GM10248 (cell line): ENCODE measurements at regions not wholly inside any gene's neighbourhood (a gene's known extent, or its start where the extent isn't known, plus 50 kb on each side); places are given as distances from the start of the nearest gene placed in this dataset.

ENCODE experiments used
- CTCF ChIA-PET: fragments of 300-600 bp; sonication (Branson Sonifier 250); formaldehyde crosslinking; extraction: SDS; loops from one replicate; lab custom pipeline; 2021; ENCODE audit warnings: antibody characterized with exemption; lab: Yijun Ruan, JAX
- POLR2A ChIA-PET: fragments of 350-650 bp; sonication (Branson Sonifier 250); formaldehyde crosslinking; extraction: SDS; loops from one replicate; lab custom pipeline; 2020; ENCODE audit warnings: antibody characterized with exemption; lab: Yijun Ruan, JAX
- DNase-seq: peaks from one replicate; pipeline ENCODE4 v3.0.0; 2012; ENCODE audit errors: extremely low spot score
- TF ChIP-seq, protein P1 (sequence below): IDR thresholded peaks from 2 replicates; pipeline ENCODE4 v1.5.1; 2012; ENCODE audit warnings: mild to moderate bottlenecking, low read depth; ENCODE audit errors: extremely low read depth, missing control alignments, control extremely low read depth

DNA sequence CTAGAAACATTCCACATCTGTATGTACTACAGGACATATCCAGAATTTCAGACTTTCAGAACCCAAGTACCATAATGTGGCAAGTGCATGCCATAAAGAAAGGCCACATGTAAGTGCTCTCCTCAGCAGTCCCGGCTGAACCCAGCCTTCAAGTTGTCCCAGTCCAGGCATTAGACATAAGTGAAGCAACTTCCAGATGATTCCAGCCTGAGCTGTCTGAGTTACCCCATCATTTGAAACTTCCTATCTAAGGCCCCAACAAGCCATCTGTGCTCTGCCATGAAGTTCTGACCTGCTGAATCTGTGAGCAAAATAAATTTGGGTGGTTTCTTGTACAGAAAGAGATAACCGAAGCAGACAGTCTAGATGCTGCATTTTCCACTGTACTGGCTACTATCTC lies 218.8 kb downstream of the IPMK start:
- DNase-seq = no peak
- ChIA-PET CTCF (no interaction called here), POLR2A (no interaction called here)
- TF ChIP-seq, protein P1, sequence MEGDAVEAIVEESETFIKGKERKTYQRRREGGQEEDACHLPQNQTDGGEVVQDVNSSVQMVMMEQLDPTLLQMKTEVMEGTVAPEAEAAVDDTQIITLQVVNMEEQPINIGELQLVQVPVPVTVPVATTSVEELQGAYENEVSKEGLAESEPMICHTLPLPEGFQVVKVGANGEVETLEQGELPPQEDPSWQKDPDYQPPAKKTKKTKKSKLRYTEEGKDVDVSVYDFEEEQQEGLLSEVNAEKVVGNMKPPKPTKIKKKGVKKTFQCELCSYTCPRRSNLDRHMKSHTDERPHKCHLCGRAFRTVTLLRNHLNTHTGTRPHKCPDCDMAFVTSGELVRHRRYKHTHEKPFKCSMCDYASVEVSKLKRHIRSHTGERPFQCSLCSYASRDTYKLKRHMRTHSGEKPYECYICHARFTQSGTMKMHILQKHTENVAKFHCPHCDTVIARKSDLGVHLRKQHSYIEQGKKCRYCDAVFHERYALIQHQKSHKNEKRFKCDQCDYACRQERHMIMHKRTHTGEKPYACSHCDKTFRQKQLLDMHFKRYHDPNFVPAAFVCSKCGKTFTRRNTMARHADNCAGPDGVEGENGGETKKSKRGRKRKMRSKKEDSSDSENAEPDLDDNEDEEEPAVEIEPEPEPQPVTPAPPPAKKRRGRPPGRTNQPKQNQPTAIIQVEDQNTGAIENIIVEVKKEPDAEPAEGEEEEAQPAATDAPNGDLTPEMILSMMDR = no peak

DNA sequence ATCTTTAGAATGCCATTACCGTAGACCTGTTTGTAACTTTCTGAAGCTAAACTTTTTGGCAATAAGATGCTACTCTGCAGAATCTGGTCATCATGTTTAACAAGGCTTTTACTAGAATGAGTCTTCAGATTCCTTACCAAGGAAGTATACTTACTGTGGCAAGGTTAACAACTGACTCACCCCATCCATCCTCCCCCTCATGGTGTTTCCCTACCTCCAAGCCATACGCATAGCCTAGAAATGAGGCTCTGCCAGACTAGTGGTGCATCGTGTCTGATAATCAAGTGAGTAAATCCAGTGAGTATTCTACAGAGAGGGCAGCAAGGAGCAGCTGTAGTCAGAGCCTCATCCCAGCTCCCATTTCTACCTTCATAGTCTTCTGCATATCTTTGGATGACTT lies 223.6 kb downstream of the IPMK start:
- ChIA-PET CTCF (interaction anchor here (0.8 kb wide), 1 partner anchor 624 kb away, joined by 3 read pairs; no protein-coding TSS in a partner anchor), POLR2A (no interaction called here)
- TF ChIP-seq, protein P1 = no peak
- no peak for DNase-seq

DNA sequence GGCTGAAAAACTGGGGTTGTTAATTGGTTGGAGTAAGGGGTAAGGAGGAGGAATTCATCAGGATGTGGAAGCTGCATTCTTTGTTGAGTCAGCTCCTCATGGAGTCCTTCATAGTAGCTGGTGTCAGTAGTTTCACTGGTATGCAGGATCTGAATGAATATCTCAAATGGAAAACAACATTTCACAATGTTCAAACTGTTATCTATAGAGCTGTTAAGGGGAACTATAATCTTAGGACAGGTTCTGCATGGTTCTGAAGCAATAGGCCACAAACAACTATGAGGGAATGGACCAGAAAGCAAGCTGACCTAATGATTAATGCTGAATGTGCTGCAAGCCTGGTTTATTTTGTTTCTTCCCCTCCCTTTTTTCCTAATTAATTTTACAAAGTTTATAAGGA lies 225.8 kb downstream of the IPMK start:
- TF ChIP-seq, protein P1 = no peak
- ChIA-PET CTCF (interaction anchor here (0.9 kb wide), 1 partner anchor 489 kb away, joined by 3 read pairs; no protein-coding TSS in a partner anchor), POLR2A (no interaction called here)
- no peak for DNase-seq

DNA sequence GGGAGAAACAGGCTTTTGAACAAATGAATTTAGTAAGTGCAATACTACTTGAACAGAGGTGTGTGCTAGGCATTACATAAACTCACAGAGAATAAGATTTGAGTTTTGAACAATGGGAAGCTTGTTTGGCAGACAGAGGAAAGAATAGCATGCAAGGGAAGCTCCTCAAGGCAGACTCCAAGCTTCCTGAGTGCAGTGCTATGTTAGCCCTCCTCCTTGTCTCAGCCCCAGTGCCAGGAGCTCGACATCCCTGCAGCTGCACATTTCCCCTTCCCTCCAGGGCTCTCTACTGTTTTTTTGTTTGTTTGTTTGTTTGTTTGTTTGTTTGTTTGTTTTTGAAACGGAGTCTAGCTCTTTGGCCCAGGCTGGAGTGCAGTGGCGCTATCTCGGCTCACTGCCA lies 237.5 kb downstream of the IPMK start:
- DNase-seq = no peak
- POLR2A ChIA-PET = no interaction called here
- CTCF ChIA-PET = interaction anchor here (1.2 kb wide), 1 partner anchor 10 kb away, joined by 5 read pairs; no protein-coding TSS in a partner anchor
- TF ChIP-seq, protein P1 = no peak

DNA sequence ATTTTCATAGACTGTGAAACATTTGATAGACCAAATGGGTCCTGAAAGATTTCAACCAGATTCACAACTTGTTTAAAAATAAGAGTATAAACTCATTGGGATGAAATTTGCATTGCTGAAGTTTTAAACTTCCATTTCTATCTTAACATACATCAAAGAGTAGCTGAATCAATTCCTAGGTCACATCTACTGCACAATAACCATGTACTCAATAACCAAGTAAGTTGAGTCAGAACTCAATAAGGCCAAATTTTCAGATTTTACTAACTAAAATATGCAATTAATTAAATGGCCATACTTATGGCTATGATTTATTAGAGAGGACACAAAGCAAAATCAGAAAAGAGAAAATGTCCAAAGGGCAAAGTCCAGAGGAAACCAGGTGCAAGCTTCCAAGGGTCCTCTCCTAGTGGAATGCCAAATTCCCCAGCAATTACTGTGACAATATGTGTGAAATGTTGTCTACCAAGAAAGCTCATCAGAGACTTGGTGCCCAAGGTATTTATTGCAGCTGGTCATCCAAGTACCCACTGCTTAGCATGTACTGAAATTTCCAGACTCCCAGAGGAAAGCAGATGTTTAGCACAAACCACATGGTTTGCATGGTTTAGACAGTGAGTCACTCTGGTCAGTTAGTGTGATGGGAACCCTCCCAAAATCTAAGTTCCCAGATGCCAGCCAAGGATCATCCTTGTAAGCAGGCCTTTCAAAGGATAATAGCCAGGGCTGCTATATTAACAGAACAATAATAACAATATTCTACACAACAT lies 238.9 kb downstream of the IPMK start:
- TF ChIP-seq, protein P1 = no peak
- ChIA-PET CTCF (no interaction called here), POLR2A (no interaction called here)
- no peak for DNase-seq

DNA sequence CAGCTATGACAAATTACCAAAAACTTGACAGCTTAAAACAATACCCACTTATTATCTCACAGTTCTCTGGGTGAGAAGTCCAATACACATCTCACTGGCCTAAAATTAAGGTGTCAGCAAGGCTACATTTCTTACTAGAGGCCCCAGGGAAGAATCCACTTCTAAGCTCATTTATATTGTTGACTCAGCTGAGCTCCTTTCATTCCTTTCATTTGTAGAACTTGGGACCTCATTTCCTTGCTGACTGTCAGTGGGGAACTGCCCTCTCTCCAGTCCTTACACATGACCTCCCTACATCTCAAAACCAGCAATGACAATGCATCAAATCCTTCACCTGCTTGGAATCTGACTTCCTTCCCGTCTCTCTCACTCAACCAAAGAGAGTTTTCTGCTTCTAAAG lies 240.3 kb downstream of the IPMK start:
- TF ChIP-seq, protein P1 = no peak
- CTCF ChIA-PET = no interaction called here
- no peak for DNase-seq
- POLR2A ChIA-PET = no interaction called here
